A673 (cell line): ENCODE measurements at regions not wholly inside any gene's neighbourhood (a gene's known extent, or its start where the extent isn't known, plus 50 kb on each side); places are given as distances from the start of the nearest gene placed in this dataset.

Experiments used
- BruUV-seq: library from RNA; stranded (reverse); fragments of 400-500 nt; replicated peaks from 2 replicates; lab custom pipeline; 2021; lab: Mats Ljungman, UMichigan
- CTCF ChIA-PET: fragments of 300-600 bp; sonication (Branson Sonifier 250); formaldehyde crosslinking; loops from one replicate; lab custom pipeline; 2022; ENCODE audit warnings: antibody characterized with exemption; lab: Charles Lee
- POLR2A ChIA-PET: fragments of 300-600 bp; sonication (Branson Sonifier 250); formaldehyde crosslinking; loops from one replicate; lab custom pipeline; 2022; ENCODE audit warnings: antibody characterized with exemption; ENCODE audit not compliant: low non-redundant PET; lab: Charles Lee
- DNase-seq: peaks from one replicate; pipeline ENCODE4 v3.0.0-alpha.2; 2015; ENCODE audit warnings: low spot score
- H3K27ac ChIP-seq: fragments of 200-600 bp; sonication (generic); 2 replicates; pipeline ENCODE4 v1.5.1; 2016; ENCODE audit warnings: mixed run types, low read depth, mild to moderate bottlenecking, mixed read lengths, antibody characterized with exemption, low read length; ENCODE audit not compliant: poor library complexity, severe bottlenecking
- H3K27me3 ChIP-seq: fragments of 200-600 bp; sonication (generic); replicated peaks from 2 replicates; pipeline ENCODE4 v1.6.1; 2017; ENCODE audit warnings: mixed run types, low read depth, mild to moderate bottlenecking, mixed read lengths, antibody characterized with exemption, low read length; ENCODE audit not compliant: insufficient read depth, poor library complexity
- H3K36me3 ChIP-seq: fragments of 200-600 bp; sonication (generic); 2 replicates; pipeline ENCODE4 v1.6.1; 2016; ENCODE audit warnings: mixed run types, mild to moderate bottlenecking, mixed read lengths, antibody characterized with exemption, low read length; ENCODE audit not compliant: insufficient read depth, poor library complexity, severe bottlenecking
- H3K4me1 ChIP-seq: fragments of 200-600 bp; sonication (generic); 2 replicates; pipeline ENCODE4 v1.6.1; 2017; ENCODE audit warnings: mixed run types, mild to moderate bottlenecking, mixed read lengths, antibody characterized with exemption, low read length; ENCODE audit not compliant: insufficient read depth, poor library complexity, severe bottlenecking
- H3K4me3 ChIP-seq: fragments of 200-600 bp; sonication (generic); 2 replicates; pipeline ENCODE4 v1.5.1; 2016; ENCODE audit warnings: low read depth, mixed run types, mild to moderate bottlenecking, mixed read lengths, low read length; ENCODE audit not compliant: poor library complexity, severe bottlenecking
- H3K9me3 ChIP-seq: fragments of 200-600 bp; sonication (generic); 2 replicates; pipeline ENCODE4 v1.6.1; 2016; ENCODE audit warnings: mixed run types, low read depth, mild to moderate bottlenecking, mixed read lengths, antibody characterized with exemption, low read length; ENCODE audit not compliant: poor library complexity, severe bottlenecking
- CTCF ChIP-seq: fragments of 300-800, 200-600 bp; sonication (generic); conservative IDR thresholded peaks from 2 replicates; pipeline ENCODE4 v1.5.1; 2017; ENCODE audit warnings: low read depth, mild to moderate bottlenecking, antibody characterized with exemption, low read length, moderate library complexity, mixed read lengths
- EZH2 ChIP-seq: fragments of 200-600 bp; sonication (generic); IDR thresholded peaks from 2 replicates; pipeline ENCODE4 v1.6.1; 2017; ENCODE audit warnings: borderline replicate concordance, low read depth, mild to moderate bottlenecking, mixed read lengths, antibody characterized with exemption, low read length; ENCODE audit not compliant: poor library complexity, severe bottlenecking
- intact Hi-C: fragments of 100-400 bp; cut with micrococcal nuclease; formaldehyde crosslinking; loops from one replicate; pipeline ENCODE4 v1.10.0; 2022; ENCODE audit not compliant: unreplicated experiment

- Histone ChIP-seq H3K36me3 (no peaks in the 10 kb centered on the region), H3K9me3 (no peaks in the 10 kb centered on the region), H3K4me3 (peak overlapping the region; percentile 44), H3K27ac (peak overlapping the region; percentile 85), H3K27me3 (no peaks in the 10 kb centered on the region), H3K4me1 (peaks cover 71% of the 10 kb centered on the region)
- TF ChIP-seq CTCF (0 out of 2 replicates have a peak, but pooled peaks have one; percentile 10), EZH2 (no peak)
- POLR2A ChIA-PET, result no interaction called here
- BruUV-seq, result no TSS peak
- intact Hi-C loops, result loop anchor here (2.0 to 5.0 kb wide), 5 partner anchors 177 to 1858 kb away; partner anchors contain the start of gene BCL11B
- DNase-seq, result peak; percentile 44
- CTCF ChIA-PET, result no interaction called here
Measured at GRCh38 chr14:97413966-97414717, 617.0 kb downstream of the VRK1 start.

- Histone ChIP-seq H3K4me1 (peaks cover 67% of the 10 kb centered on the region), H3K9me3 (no peaks in the 10 kb centered on the region), H3K36me3 (no peaks in the 10 kb centered on the region), H3K27ac (peak overlapping the region; percentile 85), H3K27me3 (no peaks in the 10 kb centered on the region), H3K4me3 (no peak overlapping the region)
- no TSS peak for BruUV-seq
- intact Hi-C loops, result loop anchor here (5.0 kb wide), 4 partner anchors 177 to 1858 kb away; partner anchors contain the start of gene BCL11B
- no peak for TF ChIP-seq EZH2
- no peak for TF ChIP-seq CTCF
- CTCF ChIA-PET, result no interaction called here
- no peak for DNase-seq
- POLR2A ChIA-PET, result no interaction called here
Measured at GRCh38 chr14:97414718-97415098, 617.5 kb downstream of the VRK1 start.

GRCh38 chr14:97415907-97416306 is 618.7 kb downstream of the VRK1 start:
- DNase-seq, result peak; percentile 15
- TF ChIP-seq EZH2 (no peak), CTCF (no peak)

More at GRCh38 chr14:97415907-97416306, 618.7 kb downstream of the VRK1 start:
- Histone ChIP-seq H3K9me3 (no peaks in the 10 kb centered on the region), H3K4me3 (no peak overlapping the region), H3K27me3 (no peaks in the 10 kb centered on the region), H3K4me1 (peaks cover 61% of the 10 kb centered on the region), H3K27ac (no peak overlapping the region), H3K36me3 (no peaks in the 10 kb centered on the region)
- BruUV-seq, result no TSS peak
- ChIA-PET CTCF (interaction anchor here (0.6 kb wide), 1 partner anchor 12 kb away, joined by 3 read pairs; no protein-coding TSS in a partner anchor), POLR2A (no interaction called here)
- intact Hi-C loops, result no loop called here
